HepG2 (cell line): ENCODE measurements at regions not wholly inside any gene's neighbourhood (a gene's known extent, or its start where the extent isn't known, plus 50 kb on each side); places are given as distances from the start of the nearest gene placed in this dataset.
A peak's percentile ranks its signal among the peaks of the same experiment; 100 is the strongest.

Experiments used
- CBX2 ChIP-seq, 2 experiments: fragments of 200-600 bp in 1 of 2; sonication (generic); formaldehyde crosslinking in 1 of 2; IDR thresholded peaks; 2 replicates each; pipeline versions ENCODE4 v1.7.0 to v1.8.1; 2018 to 2022; ENCODE audit warnings: low read depth in 2 of 2, low read length in 1 of 2, mild to moderate bottlenecking in 1 of 2, missing genetic modification reagents in 1 of 2
- EP300 ChIP-seq, 3 experiments: sonication (generic) in 1 of 3; formaldehyde crosslinking in 1 of 3; IDR thresholded peaks; 2 replicates each; pipeline versions ENCODE4 v1.5.1 to v1.6.1; 2011 to 2020; ENCODE audit warnings: low read depth in 2 of 3, low read length in 2 of 3, borderline replicate concordance in 1 of 3, improper control_type of control experiment in 1 of 3, mild to moderate bottlenecking in 1 of 3, missing genetic modification reagents in 1 of 3, moderate library complexity in 1 of 3
- ERF ChIP-seq: IDR thresholded peaks from 2 replicates; pipeline ENCODE4 v1.6.1; 2018; ENCODE audit warnings: missing biosample characterization, missing genetic modification reagents
- GABPA ChIP-seq, 2 experiments: IDR thresholded peaks; 2 replicates each; pipeline ENCODE4 v1.6.1; 2011 to 2016; ENCODE audit warnings: low read depth in 2 of 2, low read length in 1 of 2, missing biosample characterization in 1 of 2, missing genetic modification characterization in 1 of 2
- GABPB1 ChIP-seq: IDR thresholded peaks from 2 replicates; pipeline ENCODE4 v1.6.1; 2016; ENCODE audit warnings: mild to moderate bottlenecking, missing genetic modification reagents, moderate library complexity, missing compliant biosample characterization
- HCFC1 ChIP-seq: fragments of 150-350 bp; IDR thresholded peaks from 2 replicates; pipeline ENCODE4 v1.6.1; 2014; ENCODE audit warnings: low read depth, low read length
- KLF11 ChIP-seq: IDR thresholded peaks from 2 replicates; pipeline ENCODE4 v1.6.1; 2016; ENCODE audit warnings: missing compliant biosample characterization
- NFE2L1 ChIP-seq: sonication (generic); formaldehyde crosslinking; IDR thresholded peaks from 2 replicates; pipeline ENCODE4 v1.4.0; 2020; ENCODE audit warnings: missing genetic modification reagents, mild to moderate bottlenecking, borderline replicate concordance
- NR0B2 ChIP-seq: sonication (generic); formaldehyde crosslinking; IDR thresholded peaks from 2 replicates; pipeline ENCODE4 v1.4.0; 2020; ENCODE audit warnings: mild to moderate bottlenecking, missing genetic modification reagents
- PHF5A ChIP-seq: IDR thresholded peaks from one replicate; pipeline ENCODE4 v1.6.1; 2018; ENCODE audit warnings: low read depth, missing genetic modification reagents; ENCODE audit not compliant: unreplicated experiment
- SOX5 ChIP-seq: IDR thresholded peaks from 2 replicates; pipeline ENCODE4 v1.6.1; 2016; ENCODE audit warnings: borderline replicate concordance
- TOE1 ChIP-seq: sonication (generic); formaldehyde crosslinking; IDR thresholded peaks from 2 replicates; pipeline ENCODE4 v1.4.0; 2020; ENCODE audit warnings: mild to moderate bottlenecking, missing genetic modification reagents
- ZMYM4 ChIP-seq: sonication (generic); formaldehyde crosslinking; IDR thresholded peaks from 2 replicates; pipeline ENCODE4 v1.8.1; 2023; ENCODE audit warnings: mild to moderate bottlenecking, missing genetic modification reagents
- ZNF3 ChIP-seq: IDR thresholded peaks from 2 replicates; pipeline ENCODE4 v1.7.0; 2017; ENCODE audit warnings: inconsistent platforms
- ZNF329 ChIP-seq: sonication (generic); formaldehyde crosslinking; IDR thresholded peaks from 2 replicates; pipeline ENCODE4 v1.9.0; 2021; ENCODE audit warnings: low read depth, mild to moderate bottlenecking, missing genetic modification reagents
- ZNF724P ChIP-seq: sonication (generic); formaldehyde crosslinking; IDR thresholded peaks from 2 replicates; pipeline ENCODE4 v1.8.0; 2022; ENCODE audit warnings: missing genetic modification reagents, borderline replicate concordance
- ZSCAN30 ChIP-seq: sonication (generic); formaldehyde crosslinking; IDR thresholded peaks from 2 replicates; pipeline ENCODE4 v1.5.0; 2020; ENCODE audit warnings: mild to moderate bottlenecking, missing genetic modification reagents
- ZSCAN9 ChIP-seq: IDR thresholded peaks from 2 replicates; pipeline ENCODE4 v1.6.1; 2016; ENCODE audit warnings: borderline replicate concordance
- TF ChIP-seq, protein P1 (sequence below): sonication (generic); formaldehyde crosslinking; IDR thresholded peaks from 2 replicates; pipeline ENCODE4 v1.4.0; 2020; ENCODE audit warnings: missing genetic modification reagents, mild to moderate bottlenecking, borderline replicate concordance
- TF ChIP-seq, protein P2 (sequence below): sonication (generic); formaldehyde crosslinking; IDR thresholded peaks from 2 replicates; pipeline ENCODE4 v1.5.0; 2020; ENCODE audit warnings: missing genetic modification reagents, mild to moderate bottlenecking, borderline replicate concordance
- TF ChIP-seq, protein P3 (sequence below): sonication (generic); formaldehyde crosslinking; IDR thresholded peaks from 2 replicates; pipeline ENCODE4 v1.4.0; 2020; ENCODE audit warnings: missing genetic modification reagents

DNA sequence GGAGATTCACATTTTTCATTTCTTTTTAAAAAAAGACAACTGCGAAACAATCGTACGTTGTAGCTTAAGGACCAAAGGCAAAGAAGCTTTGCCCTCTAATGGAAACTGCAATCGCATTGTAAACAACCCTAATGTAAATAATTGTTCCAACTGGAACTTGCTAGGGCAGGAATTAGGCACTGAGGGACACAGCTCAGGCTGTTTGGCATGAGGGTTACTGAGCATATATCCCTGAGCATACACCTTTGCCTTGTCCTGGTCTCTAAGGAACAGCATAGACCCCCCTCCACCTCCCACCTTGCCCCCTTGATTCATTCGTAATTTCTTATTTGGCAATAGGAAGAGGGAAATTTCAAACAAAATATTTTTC, 396.4 kb downstream of the LNPK start (continued):
- TF ChIP-seq ZSCAN30 (CRISPR knock-in tag) (no peak), ZMYM4 (CRISPR knock-in tag) (0 out of 2 replicates have a peak, but pooled peaks have one; percentile 14), GABPB1 (CRISPR knock-in tag) (no peak; the same call in 1 of the 2 replicates), KLF11 (CRISPR knock-in tag) (no peak), ERF (CRISPR knock-in tag) (no peak; the same call in 1 of the 2 replicates), ZSCAN9 (CRISPR knock-in tag) (peak; percentile 30; the same call in 1 of the 2 replicates), PHF5A (CRISPR knock-in tag) (no peak), ZNF3 (CRISPR knock-in tag) (no peak), CBX2 (IDR thresholded peaks at IDR 0.05; ENCODE audit: low read depth, low read length) (no peak), CBX2 (CRISPR knock-in tag; IDR thresholded peaks at IDR 0.05; ENCODE audit: low read depth) (no peak), ZNF329 (no peak), ZNF724P (no peak), TOE1 (CRISPR knock-in tag) (no peak), GABPA (IDR thresholded peaks at IDR 0.05; ENCODE audit: low read depth, low read length) (no peak), GABPA (CRISPR knock-in tag; IDR thresholded peaks at IDR 0.05; ENCODE audit: low read depth) (no peak), NFE2L1 (no peak), EP300 (IDR thresholded peaks at IDR 0.05; ENCODE audit: low read depth in 2 of 2, low read length in 2 of 2) (peak in 1 of 2 experiments; percentile 69; a peak in 2 of 4 replicates), EP300 (CRISPR knock-in tag; IDR thresholded peaks at IDR 0.05; ENCODE audit: borderline replicate concordance) (no peak), HCFC1 (no peak), SOX5 (CRISPR knock-in tag) (peak; percentile 78; the same call in 1 of the 2 replicates), NR0B2 (CRISPR knock-in tag) (no peak)
- TF ChIP-seq, protein P1, sequence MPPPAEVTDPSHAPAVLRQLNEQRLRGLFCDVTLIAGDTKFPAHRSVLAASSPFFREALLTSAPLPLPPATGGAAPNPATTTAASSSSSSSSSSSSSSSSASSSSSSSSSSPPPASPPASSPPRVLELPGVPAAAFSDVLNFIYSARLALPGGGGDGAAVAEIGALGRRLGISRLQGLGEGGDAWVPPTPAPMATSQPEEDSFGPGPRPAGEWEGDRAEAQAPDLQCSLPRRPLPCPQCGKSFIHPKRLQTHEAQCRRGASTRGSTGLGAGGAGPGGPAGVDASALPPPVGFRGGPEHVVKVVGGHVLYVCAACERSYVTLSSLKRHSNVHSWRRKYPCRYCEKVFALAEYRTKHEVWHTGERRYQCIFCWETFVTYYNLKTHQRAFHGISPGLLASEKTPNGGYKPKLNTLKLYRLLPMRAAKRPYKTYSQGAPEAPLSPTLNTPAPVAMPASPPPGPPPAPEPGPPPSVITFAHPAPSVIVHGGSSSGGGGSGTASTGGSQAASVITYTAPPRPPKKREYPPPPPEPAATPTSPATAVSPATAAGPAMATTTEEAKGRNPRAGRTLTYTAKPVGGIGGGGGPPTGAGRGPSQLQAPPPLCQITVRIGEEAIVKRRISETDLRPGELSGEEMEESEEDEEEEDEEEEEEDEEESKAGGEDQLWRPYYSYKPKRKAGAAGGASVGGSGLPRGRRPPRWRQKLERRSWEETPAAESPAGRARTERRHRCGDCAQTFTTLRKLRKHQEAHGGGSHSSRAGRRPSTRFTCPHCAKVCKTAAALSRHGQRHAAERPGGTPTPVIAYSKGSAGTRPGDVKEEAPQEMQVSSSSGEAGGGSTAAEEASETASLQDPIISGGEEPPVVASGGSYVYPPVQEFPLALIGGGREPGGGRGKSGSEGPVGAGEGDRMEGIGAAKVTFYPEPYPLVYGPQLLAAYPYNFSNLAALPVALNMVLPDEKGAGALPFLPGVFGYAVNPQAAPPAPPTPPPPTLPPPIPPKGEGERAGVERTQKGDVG (CRISPR knock-in tag), result no peak
- TF ChIP-seq, protein P2, sequence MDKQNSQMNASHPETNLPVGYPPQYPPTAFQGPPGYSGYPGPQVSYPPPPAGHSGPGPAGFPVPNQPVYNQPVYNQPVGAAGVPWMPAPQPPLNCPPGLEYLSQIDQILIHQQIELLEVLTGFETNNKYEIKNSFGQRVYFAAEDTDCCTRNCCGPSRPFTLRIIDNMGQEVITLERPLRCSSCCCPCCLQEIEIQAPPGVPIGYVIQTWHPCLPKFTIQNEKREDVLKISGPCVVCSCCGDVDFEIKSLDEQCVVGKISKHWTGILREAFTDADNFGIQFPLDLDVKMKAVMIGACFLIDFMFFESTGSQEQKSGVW, result no peak
- TF ChIP-seq, protein P3, sequence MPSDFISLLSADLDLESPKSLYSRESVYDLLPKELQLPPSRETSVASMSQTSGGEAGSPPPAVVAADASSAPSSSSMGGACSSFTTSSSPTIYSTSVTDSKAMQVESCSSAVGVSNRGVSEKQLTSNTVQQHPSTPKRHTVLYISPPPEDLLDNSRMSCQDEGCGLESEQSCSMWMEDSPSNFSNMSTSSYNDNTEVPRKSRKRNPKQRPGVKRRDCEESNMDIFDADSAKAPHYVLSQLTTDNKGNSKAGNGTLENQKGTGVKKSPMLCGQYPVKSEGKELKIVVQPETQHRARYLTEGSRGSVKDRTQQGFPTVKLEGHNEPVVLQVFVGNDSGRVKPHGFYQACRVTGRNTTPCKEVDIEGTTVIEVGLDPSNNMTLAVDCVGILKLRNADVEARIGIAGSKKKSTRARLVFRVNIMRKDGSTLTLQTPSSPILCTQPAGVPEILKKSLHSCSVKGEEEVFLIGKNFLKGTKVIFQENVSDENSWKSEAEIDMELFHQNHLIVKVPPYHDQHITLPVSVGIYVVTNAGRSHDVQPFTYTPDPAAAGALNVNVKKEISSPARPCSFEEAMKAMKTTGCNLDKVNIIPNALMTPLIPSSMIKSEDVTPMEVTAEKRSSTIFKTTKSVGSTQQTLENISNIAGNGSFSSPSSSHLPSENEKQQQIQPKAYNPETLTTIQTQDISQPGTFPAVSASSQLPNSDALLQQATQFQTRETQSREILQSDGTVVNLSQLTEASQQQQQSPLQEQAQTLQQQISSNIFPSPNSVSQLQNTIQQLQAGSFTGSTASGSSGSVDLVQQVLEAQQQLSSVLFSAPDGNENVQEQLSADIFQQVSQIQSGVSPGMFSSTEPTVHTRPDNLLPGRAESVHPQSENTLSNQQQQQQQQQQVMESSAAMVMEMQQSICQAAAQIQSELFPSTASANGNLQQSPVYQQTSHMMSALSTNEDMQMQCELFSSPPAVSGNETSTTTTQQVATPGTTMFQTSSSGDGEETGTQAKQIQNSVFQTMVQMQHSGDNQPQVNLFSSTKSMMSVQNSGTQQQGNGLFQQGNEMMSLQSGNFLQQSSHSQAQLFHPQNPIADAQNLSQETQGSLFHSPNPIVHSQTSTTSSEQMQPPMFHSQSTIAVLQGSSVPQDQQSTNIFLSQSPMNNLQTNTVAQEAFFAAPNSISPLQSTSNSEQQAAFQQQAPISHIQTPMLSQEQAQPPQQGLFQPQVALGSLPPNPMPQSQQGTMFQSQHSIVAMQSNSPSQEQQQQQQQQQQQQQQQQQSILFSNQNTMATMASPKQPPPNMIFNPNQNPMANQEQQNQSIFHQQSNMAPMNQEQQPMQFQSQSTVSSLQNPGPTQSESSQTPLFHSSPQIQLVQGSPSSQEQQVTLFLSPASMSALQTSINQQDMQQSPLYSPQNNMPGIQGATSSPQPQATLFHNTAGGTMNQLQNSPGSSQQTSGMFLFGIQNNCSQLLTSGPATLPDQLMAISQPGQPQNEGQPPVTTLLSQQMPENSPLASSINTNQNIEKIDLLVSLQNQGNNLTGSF (CRISPR knock-in tag), result no peak
